ENCODE measurements at regions not wholly inside any gene's neighbourhood (a gene's known extent, or its start where the extent isn't known, plus 50 kb on each side); places are given as distances from the start of the nearest gene placed in this dataset.
"Not testable (repeated sequence)": the region's sequence is repeated elsewhere in the genome, so short reads cannot be mapped to it uniquely, and the experiment has no call there.

GRCh38 chr4:127015667-127016117 lies 617.1 kb upstream of the INTU start:
- Histone ChIP-seq H3K4me3 (no peak overlapping the region), H3K36me3 (no peaks in the 10 kb centered on the region), H3K27ac (no peak overlapping the region), H3K27me3 (no peaks in the 10 kb centered on the region), H3K9me3 (no peaks in the 10 kb centered on the region), H3K4me1 (no peaks in the 10 kb centered on the region)
- no peak for DNase-seq
- 48 to 55% methylated on average over 5 of the region's 5 CpGs for WGBS, 2 donors
- TF ChIP-seq POLR2A (IDR thresholded peaks at IDR 0.05) = no peak
- TF ChIP-seq CTCF (IDR thresholded peaks at IDR 0.05) = no peak
- TF ChIP-seq EP300 (IDR thresholded peaks at IDR 0.05) = no peak
- TF ChIP-seq POLR2AphosphoS5 (IDR thresholded peaks at IDR 0.05) = no peak
- no peak for ATAC-seq (ENCODE audit: low FRiP score in 2 of 2)

- Histone ChIP-seq H3K36me3 (no peaks in the 10 kb centered on the region), H3K4me1 (no peaks in the 10 kb centered on the region), H3K27me3 (no peaks in the 10 kb centered on the region), H3K9me3 (no peaks in the 10 kb centered on the region), H3K27ac (no peak overlapping the region), H3K4me3 (no peak overlapping the region)
- TF ChIP-seq CTCF (IDR thresholded peaks at IDR 0.05) (no peak), POLR2A (IDR thresholded peaks at IDR 0.05) (no peak), POLR2AphosphoS5 (IDR thresholded peaks at IDR 0.05) (no peak), EP300 (IDR thresholded peaks at IDR 0.05) (no peak)
- ATAC-seq (ENCODE audit: low FRiP score in 2 of 2) (no peak), DNase-seq (no peak)
- WGBS, 2 donors = 76 to 77% methylated on average over 2 of the region's 2 CpGs
Observed at GRCh38 chr4:127018381-127018780, 614.4 kb upstream of the INTU start.

GRCh38 chr4:127020831-127021230 lies 611.9 kb upstream of the INTU start:
- H3K4me3 ChIP-seq; ATAC-seq (ENCODE audit: low FRiP score in 2 of 2); H3K36me3 ChIP-seq; H3K9me3 ChIP-seq; H3K4me1 ChIP-seq; H3K27ac ChIP-seq; H3K27me3 ChIP-seq: not testable (repeated sequence)
- DNase-seq = peak in 1 of 2 donors; percentile 60
- 96% methylated on average over 15 of the region's 15 CpGs; no CpG with 5 or more reads in 1 of the 2 donors for WGBS, 2 donors

- Histone ChIP-seq H3K4me3 (no peak overlapping the region), H3K27me3 (no peaks in the 10 kb centered on the region), H3K36me3 (no peaks in the 10 kb centered on the region), H3K9me3 (peaks cover 0 to 7% (median 0%) of the 10 kb centered on the region in 4 donors), H3K27ac (no peak overlapping the region), H3K4me1 (no peaks in the 10 kb centered on the region)
- DNase-seq (no peak), ATAC-seq (ENCODE audit: low FRiP score in 2 of 2) (no peak)
- TF ChIP-seq POLR2A (IDR thresholded peaks at IDR 0.05) (no peak), EP300 (IDR thresholded peaks at IDR 0.05) (no peak), POLR2AphosphoS5 (IDR thresholded peaks at IDR 0.05) (no peak), CTCF (IDR thresholded peaks at IDR 0.05) (no peak)
- 40 to 61% methylated on average over 2 to 3 of the region's 3 CpGs for WGBS, 2 donors
Observed at GRCh38 chr4:127036296-127036695, 596.5 kb upstream of the INTU start.

DNA sequence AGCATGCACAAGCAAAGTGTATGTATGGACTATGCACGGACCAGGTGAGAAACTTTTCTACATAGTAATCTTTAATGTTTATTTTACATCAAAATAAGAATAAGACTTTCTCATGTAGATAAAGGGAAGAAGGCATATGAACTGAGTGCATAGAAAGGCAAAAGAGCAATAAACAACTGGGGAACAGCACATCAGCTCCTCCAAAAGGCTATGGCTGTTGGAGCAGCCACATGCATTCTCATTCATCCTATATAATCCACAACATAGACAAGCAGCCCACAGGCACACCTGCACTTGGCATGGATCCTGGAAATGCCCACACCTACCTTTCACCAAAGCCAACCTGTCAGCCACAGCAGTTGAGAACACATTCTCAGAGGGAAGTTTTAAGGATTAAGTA lies 586.9 kb upstream of the INTU start:
- H3K27ac ChIP-seq = no peak overlapping the region
- ATAC-seq (ENCODE audit: low FRiP score in 2 of 2) = no peak
- WGBS, 2 donors = 80 to 82% methylated on average over 1 of the region's 1 CpG

More for the DNA sequence above, 586.9 kb upstream of the INTU start:
- Histone ChIP-seq H3K4me3 (no peak overlapping the region), H3K9me3 (no peaks in the 10 kb centered on the region), H3K4me1 (no peaks in the 10 kb centered on the region), H3K27me3 (no peaks in the 10 kb centered on the region), H3K36me3 (no peaks in the 10 kb centered on the region)
- TF ChIP-seq CTCF (IDR thresholded peaks at IDR 0.05) (no peak), POLR2A (IDR thresholded peaks at IDR 0.05) (no peak), EP300 (IDR thresholded peaks at IDR 0.05) (no peak), POLR2AphosphoS5 (IDR thresholded peaks at IDR 0.05) (no peak)
- no peak for DNase-seq
